WTC11 (cell line): ENCODE measurements at regions not wholly inside any gene's neighbourhood (a gene's known extent, or its start where the extent isn't known, plus 50 kb on each side); places are given as distances from the start of the nearest gene placed in this dataset.

Source experiments
- ATAC-seq: fragments of 200-7000 bp; cut with Tn5 transposase; 2 replicates; pipeline ENCODE4 v1.10.0; 2021; ENCODE audit warnings: mild to moderate bottlenecking, moderate library complexity
- CTCF ChIA-PET: fragments of 300-600 bp; sonication (Branson Sonifier 250); formaldehyde crosslinking; loops from one replicate; lab custom pipeline; 2021; ENCODE audit warnings: antibody characterized with exemption; lab: Charles Lee
- POLR2A ChIA-PET: fragments of 350-600 bp; sonication (Branson Sonifier 250); formaldehyde crosslinking; loops from one replicate; lab custom pipeline; 2021; ENCODE audit warnings: antibody characterized with exemption; lab: Charles Lee
- DNase-seq: peaks from one replicate; pipeline ENCODE4 v3.0.0; 2021; ENCODE audit warnings: low spot score
- H3K27ac Mint-ChIP-seq: 2 replicates; pipeline ENCODE4 v1.8.0; 2021; ENCODE audit warnings: mixed read lengths
- H3K27me3 Mint-ChIP-seq: 2 replicates; pipeline ENCODE4 v1.8.0; 2021; ENCODE audit warnings: low read depth, mild to moderate bottlenecking, moderate library complexity, mixed read lengths
- H3K36me3 Mint-ChIP-seq: 2 replicates; pipeline ENCODE4 v1.8.0; 2021; ENCODE audit warnings: mixed read lengths
- H3K4me1 Mint-ChIP-seq: 2 replicates; pipeline ENCODE4 v1.8.0; 2022; ENCODE audit warnings: mixed read lengths
- H3K4me3 Mint-ChIP-seq: 2 replicates; pipeline ENCODE4 v1.8.0; 2021; ENCODE audit warnings: mild to moderate bottlenecking, moderate library complexity, mixed read lengths
- H3K9me3 Mint-ChIP-seq: 2 replicates; pipeline ENCODE4 v1.8.0; 2021; ENCODE audit warnings: mixed read lengths
- AFF4 ChIP-seq: sonication (generic); formaldehyde crosslinking; IDR thresholded peaks from 2 replicates; pipeline ENCODE4 v1.8.1; 2023; ENCODE audit warnings: mild to moderate bottlenecking, missing genetic modification reagents, borderline replicate concordance
- ATF2 ChIP-seq: sonication (generic); formaldehyde crosslinking; IDR thresholded peaks from 2 replicates; pipeline ENCODE4 v1.8.1; 2022; ENCODE audit warnings: low read depth, missing genetic modification reagents, borderline replicate concordance
- CBFB ChIP-seq: sonication (generic); formaldehyde crosslinking; IDR thresholded peaks from 2 replicates; pipeline ENCODE4 v1.8.1; 2022; ENCODE audit warnings: mild to moderate bottlenecking, low read depth, missing genetic modification reagents
- E2F1 ChIP-seq: sonication (generic); formaldehyde crosslinking; IDR thresholded peaks from 2 replicates; pipeline ENCODE4 v1.8.0; 2022; ENCODE audit warnings: mild to moderate bottlenecking, missing genetic modification reagents
- E2F4 ChIP-seq: sonication (generic); formaldehyde crosslinking; IDR thresholded peaks from 2 replicates; pipeline ENCODE4 v1.8.1; 2022; ENCODE audit warnings: low read depth, mild to moderate bottlenecking, moderate library complexity, missing genetic modification reagents, borderline replicate concordance
- EMX1 ChIP-seq: fragments of 250-450 bp; sonication (Bioruptor Pico); IDR thresholded peaks from 2 replicates; pipeline ENCODE4 v1.8.0; 2021; ENCODE audit warnings: mild to moderate bottlenecking
- ERG ChIP-seq: fragments of 250-450 bp; sonication (Bioruptor Pico); IDR thresholded peaks from 2 replicates; pipeline ENCODE4 v1.8.0; 2021; ENCODE audit warnings: mild to moderate bottlenecking
- HMGXB4 ChIP-seq: sonication (generic); formaldehyde crosslinking; IDR thresholded peaks from 2 replicates; pipeline ENCODE4 v1.8.1; 2023; ENCODE audit warnings: mild to moderate bottlenecking, moderate library complexity, missing genetic modification reagents
- MLX ChIP-seq: sonication (generic); formaldehyde crosslinking; IDR thresholded peaks from 2 replicates; pipeline ENCODE4 v1.8.1; 2023; ENCODE audit warnings: mild to moderate bottlenecking, missing genetic modification reagents, moderate library complexity
- NFE2L1 ChIP-seq: sonication (generic); formaldehyde crosslinking; IDR thresholded peaks from 2 replicates; pipeline ENCODE4 v1.8.1; 2023; ENCODE audit warnings: missing genetic modification reagents
- PRRX2 ChIP-seq: fragments of 250-450 bp; sonication (Bioruptor Pico); IDR thresholded peaks from 2 replicates; pipeline ENCODE4 v1.8.0; 2021; ENCODE audit warnings: mild to moderate bottlenecking
- SOX15 ChIP-seq: fragments of 250-450 bp; sonication (Bioruptor Pico); IDR thresholded peaks from 2 replicates; pipeline ENCODE4 v1.9.0; 2021; ENCODE audit warnings: mild to moderate bottlenecking
- SP1 ChIP-seq: sonication (generic); formaldehyde crosslinking; conservative IDR thresholded peaks from 2 replicates; pipeline ENCODE4 v1.8.1; 2022; ENCODE audit warnings: missing genetic modification reagents
- TEAD4 ChIP-seq: sonication (generic); formaldehyde crosslinking; IDR thresholded peaks from 2 replicates; pipeline ENCODE4 v1.8.0; 2022; ENCODE audit warnings: mild to moderate bottlenecking, missing genetic modification reagents
- USF1 ChIP-seq: sonication (generic); formaldehyde crosslinking; IDR thresholded peaks from 2 replicates; pipeline ENCODE4 v1.8.0; 2022; ENCODE audit warnings: mild to moderate bottlenecking, missing genetic modification reagents
- ZMAT4 ChIP-seq: fragments of 250-450 bp; sonication (Bioruptor Pico); IDR thresholded peaks from 2 replicates; pipeline ENCODE4 v1.9.0; 2021; ENCODE audit warnings: mild to moderate bottlenecking
- ZNF121 ChIP-seq: sonication (generic); formaldehyde crosslinking; IDR thresholded peaks from 2 replicates; pipeline ENCODE4 v1.8.0; 2023; ENCODE audit warnings: missing genetic modification reagents
- ZNF263 ChIP-seq: sonication (generic); formaldehyde crosslinking; IDR thresholded peaks from 2 replicates; pipeline ENCODE4 v1.8.1; 2022; ENCODE audit warnings: low read depth, mild to moderate bottlenecking, moderate library complexity, missing genetic modification reagents
- ZNF281 ChIP-seq: sonication (generic); formaldehyde crosslinking; IDR thresholded peaks from 2 replicates; pipeline ENCODE4 v1.8.0; 2023; ENCODE audit warnings: mild to moderate bottlenecking, missing genetic modification reagents
- ZNF396 ChIP-seq: fragments of 250-450 bp; sonication (Bioruptor Pico); IDR thresholded peaks from 2 replicates; pipeline ENCODE4 v1.8.0; 2021; ENCODE audit warnings: mild to moderate bottlenecking, moderate library complexity, borderline replicate concordance

- Mint-ChIP-seq H3K4me3 (no peak overlapping the region), H3K27ac (no peak overlapping the region), H3K9me3 (no peaks in the 10 kb centered on the region), H3K4me1 (peaks cover 42% of the 10 kb centered on the region), H3K36me3 (no peaks in the 10 kb centered on the region), H3K27me3 (no peaks in the 10 kb centered on the region)
- ChIA-PET CTCF (no interaction called here), POLR2A (no interaction called here)
- ATAC-seq (no peak), DNase-seq (no peak)
- TF ChIP-seq HMGXB4 (no peak), ZNF281 (CRISPR knock-in tag) (no peak), SP1 (CRISPR knock-in tag) (no peak), NFE2L1 (CRISPR knock-in tag) (no peak), PRRX2 (CRISPR knock-in tag) (no peak), TEAD4 (CRISPR knock-in tag) (no peak), CBFB (no peak), SOX15 (CRISPR knock-in tag) (no peak), ZNF121 (no peak), E2F4 (CRISPR knock-in tag) (no peak), ZNF263 (no peak), MLX (no peak), ATF2 (CRISPR knock-in tag) (no peak)
These were observed 439.7 kb downstream of the RND3 start for GRCh38 chr2:150047620-150048222.

GRCh38 chr2:150046810-150047209 lies 440.7 kb downstream of the RND3 start:
- H3K27me3 Mint-ChIP-seq = no peaks in the 10 kb centered on the region
- CTCF ChIA-PET = no interaction called here
- TF ChIP-seq ZNF263 (no peak), E2F1 (CRISPR knock-in tag) (no peak), TEAD4 (CRISPR knock-in tag) (no peak), ZMAT4 (CRISPR knock-in tag) (no peak), ERG (no peak), USF1 (no peak), AFF4 (CRISPR knock-in tag) (no peak), ZNF396 (CRISPR knock-in tag) (no peak), EMX1 (CRISPR knock-in tag) (no peak)
- no peak overlapping the region for H3K27ac Mint-ChIP-seq
- peaks cover 40% of the 10 kb centered on the region for H3K4me1 Mint-ChIP-seq
- DNase-seq (no peak), ATAC-seq (no peak)
- POLR2A ChIA-PET = no interaction called here
- no peaks in the 10 kb centered on the region for H3K36me3 Mint-ChIP-seq
- H3K9me3 Mint-ChIP-seq = no peaks in the 10 kb centered on the region
- H3K4me3 Mint-ChIP-seq = no peak overlapping the region
